C4-2B (cell line): ENCODE measurements at regions not wholly inside any gene's neighbourhood (a gene's known extent, or its start where the extent isn't known, plus 50 kb on each side); places are given as distances from the start of the nearest gene placed in this dataset.
"Not testable (repeated sequence)": the region's sequence is repeated elsewhere in the genome, so short reads cannot be mapped to it uniquely, and the experiment has no call there.

ENCODE experiments used
- H3K27ac ChIP-seq: fragments of 450-650 bp; 2 replicates; pipeline ENCODE4 v1.5.1; 2017
- CTCF ChIP-seq: fragments of 450-650 bp; conservative IDR thresholded peaks from 2 replicates; pipeline ENCODE4 v1.5.1; 2017; ENCODE audit warnings: mild to moderate bottlenecking
- ZFX ChIP-seq: fragments of 450-650 bp; IDR thresholded peaks from 2 replicates; pipeline ENCODE4 v1.6.1; 2017

- H3K27ac ChIP-seq = no peak overlapping the region
- TF ChIP-seq ZFX (no peak), CTCF (no peak)
Measured at GRCh38 chr14:53260928-53261327, 107.8 kb upstream of the DDHD1 start.

GRCh38 chr14:53260286-53260685, 107.2 kb upstream of the DDHD1 start:
- TF ChIP-seq CTCF (no peak), ZFX (no peak)

GRCh38 chr14:53252141-53252540, 99.0 kb upstream of the DDHD1 start:
- TF ChIP-seq ZFX (no peak), CTCF (no peak)
- no peak overlapping the region for H3K27ac ChIP-seq

More at GRCh38 chr14:53260286-53260685, 107.2 kb upstream of the DDHD1 start:
- H3K27ac ChIP-seq = no peak overlapping the region

- no peak overlapping the region for H3K27ac ChIP-seq
- TF ChIP-seq CTCF (no peak), ZFX (no peak)
Measured at GRCh38 chr14:53249059-53249458, 95.9 kb upstream of the DDHD1 start.

- H3K27ac ChIP-seq = no peak overlapping the region
- TF ChIP-seq CTCF (no peak), ZFX (no peak)
Measured at GRCh38 chr14:53247596-53248370, 94.7 kb upstream of the DDHD1 start.

GRCh38 chr14:53242898-53243297, 89.8 kb upstream of the DDHD1 start:
- H3K27ac ChIP-seq = not testable (repeated sequence)

GRCh38 chr14:53237488-53237887, 84.4 kb upstream of the DDHD1 start:
- no peak overlapping the region for H3K27ac ChIP-seq
- TF ChIP-seq ZFX = no peak
- no peak for TF ChIP-seq CTCF

GRCh38 chr14:53236708-53237107, 83.6 kb upstream of the DDHD1 start:
- no peak for TF ChIP-seq CTCF
- no peak for TF ChIP-seq ZFX
- H3K27ac ChIP-seq = no peak overlapping the region
